ENCODE measurements at regions not wholly inside any gene's neighbourhood (a gene's known extent, or its start where the extent isn't known, plus 50 kb on each side); places are given as distances from the start of the nearest gene placed in this dataset.

DNA sequence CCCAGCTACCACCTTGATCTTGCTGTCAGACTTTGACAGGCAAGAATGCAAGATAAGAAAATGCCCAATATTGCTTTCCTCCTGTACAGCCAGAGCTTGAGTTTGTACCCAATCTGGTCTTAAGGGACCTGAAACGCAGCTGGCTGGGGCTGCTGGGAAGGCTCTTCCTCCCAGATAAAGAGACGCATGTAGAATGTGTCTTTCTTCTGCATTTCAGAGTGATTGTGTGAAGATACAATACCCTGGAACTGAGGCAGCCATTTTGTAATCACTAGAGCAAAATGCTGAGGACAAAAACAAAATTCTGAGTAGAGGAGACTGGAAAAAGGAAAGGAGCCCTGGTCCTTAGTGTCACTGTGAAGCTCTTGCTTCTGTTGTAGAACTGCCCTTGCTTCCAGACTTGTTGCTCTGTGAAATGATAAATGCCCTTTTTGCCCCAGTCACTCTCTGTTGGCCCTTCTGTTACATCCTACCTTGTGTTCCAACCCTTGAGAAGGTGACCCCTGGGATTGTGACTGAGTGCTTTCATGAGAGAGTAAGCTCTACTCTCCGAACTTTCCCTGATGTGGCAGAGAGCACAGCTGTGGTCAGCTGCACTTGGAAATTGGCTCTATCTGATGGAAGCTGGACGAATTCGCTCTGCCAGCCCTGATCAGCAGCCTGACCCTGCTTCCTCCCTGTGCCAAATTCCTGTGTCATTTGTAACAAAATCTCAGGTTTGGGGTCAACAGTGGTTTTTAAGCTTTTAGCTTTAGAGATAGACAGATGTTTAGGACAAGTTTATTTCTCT lies 137.4 kb upstream of the RBMS1 start:
- DNase-seq (ENCODE audit: low spot score) (no peak), ATAC-seq (ENCODE audit: low FRiP score) (no peak)
- TF ChIP-seq, protein P1, sequence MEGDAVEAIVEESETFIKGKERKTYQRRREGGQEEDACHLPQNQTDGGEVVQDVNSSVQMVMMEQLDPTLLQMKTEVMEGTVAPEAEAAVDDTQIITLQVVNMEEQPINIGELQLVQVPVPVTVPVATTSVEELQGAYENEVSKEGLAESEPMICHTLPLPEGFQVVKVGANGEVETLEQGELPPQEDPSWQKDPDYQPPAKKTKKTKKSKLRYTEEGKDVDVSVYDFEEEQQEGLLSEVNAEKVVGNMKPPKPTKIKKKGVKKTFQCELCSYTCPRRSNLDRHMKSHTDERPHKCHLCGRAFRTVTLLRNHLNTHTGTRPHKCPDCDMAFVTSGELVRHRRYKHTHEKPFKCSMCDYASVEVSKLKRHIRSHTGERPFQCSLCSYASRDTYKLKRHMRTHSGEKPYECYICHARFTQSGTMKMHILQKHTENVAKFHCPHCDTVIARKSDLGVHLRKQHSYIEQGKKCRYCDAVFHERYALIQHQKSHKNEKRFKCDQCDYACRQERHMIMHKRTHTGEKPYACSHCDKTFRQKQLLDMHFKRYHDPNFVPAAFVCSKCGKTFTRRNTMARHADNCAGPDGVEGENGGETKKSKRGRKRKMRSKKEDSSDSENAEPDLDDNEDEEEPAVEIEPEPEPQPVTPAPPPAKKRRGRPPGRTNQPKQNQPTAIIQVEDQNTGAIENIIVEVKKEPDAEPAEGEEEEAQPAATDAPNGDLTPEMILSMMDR (IDR thresholded peaks at IDR 0.05): no peak

DNA sequence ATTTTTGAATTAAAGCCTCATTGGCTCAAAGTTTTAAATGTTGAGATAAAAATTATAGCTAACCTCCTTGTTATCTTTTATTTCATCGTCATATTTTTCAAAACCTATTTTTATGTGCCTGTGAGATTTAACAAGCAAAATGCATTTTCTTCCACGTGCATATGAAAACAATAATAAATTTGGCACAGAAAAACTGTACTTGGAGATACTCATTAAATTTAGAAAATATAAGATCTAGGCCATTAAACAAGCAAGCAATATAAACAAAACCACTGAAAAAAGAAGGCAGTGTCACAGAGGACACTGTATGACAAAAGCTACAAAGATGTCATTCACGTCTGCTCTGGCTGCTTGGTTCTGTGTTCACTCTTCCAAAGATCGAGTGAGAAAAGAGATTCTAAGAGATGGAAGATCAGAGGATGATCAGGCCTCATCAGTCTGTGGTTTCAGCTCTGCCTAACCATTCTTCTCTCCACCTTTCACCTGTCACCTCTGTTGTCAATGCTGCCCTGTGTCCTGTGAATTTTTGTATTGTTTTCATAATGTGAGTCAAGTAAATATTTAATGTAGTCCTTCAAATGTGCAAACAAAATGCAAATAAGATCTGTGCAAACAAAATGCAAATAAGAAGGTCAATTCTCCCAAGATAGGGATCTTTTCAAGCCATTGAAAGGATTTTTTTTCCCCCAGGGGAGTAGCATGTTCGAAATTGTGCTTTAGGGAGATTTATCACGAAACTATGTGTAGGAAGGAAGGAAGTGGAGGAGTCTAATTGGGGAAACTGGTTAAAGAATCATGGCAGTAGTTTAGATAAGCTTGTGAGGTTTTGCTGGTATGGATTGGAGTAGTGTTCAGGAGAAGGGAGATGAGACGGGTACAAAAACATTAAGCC lies 138.7 kb upstream of the RBMS1 start:
- TF ChIP-seq, protein P1 (IDR thresholded peaks at IDR 0.05): no peak
- DNase-seq (ENCODE audit: low spot score) (no peak), ATAC-seq (ENCODE audit: low FRiP score) (no peak)

DNA sequence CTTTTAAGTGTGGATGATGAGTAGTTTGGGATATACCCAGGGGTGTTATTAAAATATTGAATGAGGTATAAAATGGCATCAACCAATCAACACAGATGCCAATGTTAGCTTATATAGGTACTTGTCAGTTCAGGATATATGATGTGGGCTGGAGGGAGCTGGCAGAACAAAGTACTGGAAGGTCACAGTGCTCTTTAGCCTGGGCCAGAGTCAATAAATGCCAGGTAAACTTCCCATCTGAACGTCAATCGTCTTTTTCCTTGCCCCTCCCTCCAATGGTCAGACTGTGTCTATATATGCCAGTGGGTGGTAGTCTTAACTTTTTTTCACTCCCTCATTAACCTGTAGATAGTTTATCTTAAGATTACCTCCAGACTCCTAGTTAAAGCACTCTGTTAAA lies 140.8 kb upstream of the RBMS1 start:
- no peak for ATAC-seq (ENCODE audit: low FRiP score)
- no peak for DNase-seq (ENCODE audit: low spot score)
- TF ChIP-seq, protein P1 (IDR thresholded peaks at IDR 0.05): no peak

DNA sequence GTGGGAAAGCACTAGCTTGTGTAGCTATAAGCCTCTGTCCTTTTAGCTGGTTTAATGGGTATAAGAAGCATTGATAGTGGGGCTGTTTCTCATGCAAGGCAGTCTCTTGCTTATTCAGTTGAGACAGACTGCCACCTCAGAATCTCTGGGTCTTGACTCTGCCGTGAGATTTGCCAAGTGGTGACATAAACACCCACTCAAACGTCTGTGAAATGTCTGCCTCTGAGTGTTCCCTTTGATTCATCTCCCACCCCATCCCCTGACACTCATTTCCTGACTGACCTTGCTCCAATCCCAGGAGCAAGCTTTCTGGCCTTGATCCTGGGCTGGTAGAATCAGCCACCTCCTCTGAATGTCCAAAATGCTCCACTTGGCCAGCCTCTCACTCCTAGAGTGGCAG lies 141.9 kb upstream of the RBMS1 start:
- no peak for ATAC-seq (ENCODE audit: low FRiP score)
- no peak for DNase-seq (ENCODE audit: low spot score)
- TF ChIP-seq, protein P1 (IDR thresholded peaks at IDR 0.05): no peak

DNA sequence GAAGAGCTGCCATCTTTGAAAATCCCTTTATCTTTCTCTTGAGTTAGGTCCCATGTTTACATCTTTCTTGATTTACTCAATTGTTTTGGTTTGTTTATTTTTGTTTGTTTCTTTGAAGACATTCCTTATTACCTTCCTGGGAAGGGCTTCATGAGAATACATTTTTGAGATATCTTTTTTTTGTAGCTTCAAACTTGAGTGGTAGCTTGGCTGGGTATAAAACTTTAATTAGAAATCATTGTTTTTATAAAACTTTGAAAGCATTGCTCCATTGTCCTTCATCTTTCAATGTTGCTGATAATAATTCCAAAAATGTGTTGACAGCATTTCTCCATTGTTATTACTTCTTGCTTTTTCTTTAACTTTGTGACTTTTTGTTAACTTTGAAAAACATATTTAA lies 145.9 kb upstream of the RBMS1 start:
- DNase-seq (ENCODE audit: low spot score) (no peak), ATAC-seq (ENCODE audit: low FRiP score) (no peak)
- TF ChIP-seq, protein P1 (IDR thresholded peaks at IDR 0.05): no peak

DNA sequence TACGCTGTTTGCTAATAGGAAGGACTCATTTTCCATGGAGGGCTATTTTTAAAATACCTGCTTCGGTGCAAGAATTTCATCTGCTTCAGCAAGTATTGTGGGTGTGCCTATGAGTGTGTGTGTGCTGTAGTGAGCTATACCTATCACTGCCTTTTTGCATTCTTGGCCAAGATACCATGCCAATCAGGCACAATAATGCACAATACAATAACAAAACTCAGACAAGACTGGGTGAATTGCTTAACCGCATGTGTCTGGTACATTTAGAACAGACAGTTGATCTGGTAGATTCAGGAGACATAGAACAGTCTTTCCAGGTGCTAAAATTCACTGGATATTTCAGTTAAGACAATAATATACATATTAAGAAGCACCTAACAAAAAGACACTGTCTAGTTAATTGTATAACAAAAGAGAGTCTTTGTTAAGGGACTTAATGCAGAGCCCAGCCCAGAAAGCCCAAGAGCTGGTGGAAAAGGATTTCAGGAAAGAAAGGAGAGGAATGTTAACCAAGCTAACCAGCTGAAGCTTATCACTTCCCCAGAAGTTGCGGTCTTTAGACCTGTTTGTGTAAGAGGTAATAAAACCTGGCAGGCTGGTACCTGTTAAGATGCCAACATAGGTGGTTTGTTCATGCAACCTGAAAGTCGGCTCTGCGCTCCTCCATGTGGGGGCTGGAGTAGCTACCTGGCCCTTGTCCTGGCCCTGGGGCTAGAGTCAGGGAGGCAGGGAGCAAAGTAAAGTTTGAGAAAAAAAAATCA lies 153.3 kb upstream of the RBMS1 start:
- no peak for DNase-seq (ENCODE audit: low spot score)
- ATAC-seq (ENCODE audit: low FRiP score): peak; percentile 7
- TF ChIP-seq, protein P1 (IDR thresholded peaks at IDR 0.05): no peak

All from omental fat pad (tissue), 3 donors.